HEK293 (cell line): ENCODE measurements at regions not wholly inside any gene's neighbourhood (a gene's known extent, or its start where the extent isn't known, plus 50 kb on each side); places are given as distances from the start of the nearest gene placed in this dataset.

Experiments used
- CTCF ChIA-PET: fragments of 350-600 bp; formaldehyde crosslinking; extraction: SDS; loops from one replicate; lab custom pipeline; 2021; ENCODE audit warnings: antibody characterized with exemption; lab: Yijun Ruan, JAX
- POLR2A ChIA-PET: fragments of 300-600 bp; formaldehyde crosslinking; extraction: SDS; loops from one replicate; lab custom pipeline; 2020; ENCODE audit warnings: antibody characterized with exemption, inconsistent platforms; lab: Yijun Ruan, JAX
- H3K27ac ChIP-seq: fragments of 200-500 bp; sonication (Bioruptor generic); 2 replicates; pipeline ENCODE4 v1.5.1; 2014; ENCODE audit warnings: low read depth, low read length, control low read depth, inconsistent platforms; ENCODE audit errors: extremely low read depth
- H3K36me3 ChIP-seq, 2 experiments: fragments of 200-500 bp in 1 of 2; sonication (Bioruptor generic) in 1 of 2; 1 replicate in 1 of 2; 2 replicates in 1 of 2; pipeline ENCODE4 v1.5.1; 2014 to 2017; ENCODE audit warnings: inconsistent platforms in 2 of 2, low read length in 2 of 2; ENCODE audit not compliant: control insufficient read depth in 2 of 2, insufficient read depth in 1 of 2
- H3K4me1 ChIP-seq: fragments of 200-500 bp; sonication (Bioruptor generic); 2 replicates; pipeline ENCODE4 v1.5.1; 2014; ENCODE audit warnings: mild to moderate bottlenecking, low read length, inconsistent platforms; ENCODE audit not compliant: control insufficient read depth, insufficient read depth
- H3K4me3 ChIP-seq: 2 replicates; pipeline ENCODE4 v1.5.1; 2011; ENCODE audit warnings: low read depth, mild to moderate bottlenecking, control low read depth, low read length, moderate library complexity
- H3K9me3 ChIP-seq: fragments of 200-500 bp; sonication (Bioruptor generic); 2 replicates; pipeline ENCODE4 v1.5.1; 2014; ENCODE audit warnings: low read depth, low read length, inconsistent platforms; ENCODE audit not compliant: control insufficient read depth, insufficient read depth
- EGR2 ChIP-seq: fragments of 450-650 bp; formaldehyde crosslinking; IDR thresholded peaks from 2 replicates; pipeline ENCODE4 v1.5.1; 2016; ENCODE audit warnings: low read depth, missing biosample characterization, missing genetic modification characterization
- RBAK ChIP-seq: fragments of 450-650 bp; formaldehyde crosslinking; IDR thresholded peaks from 2 replicates; pipeline ENCODE4 v1.5.1; 2016; ENCODE audit warnings: missing biosample characterization, missing genetic modification characterization
- SALL2 ChIP-seq: fragments of 450-650 bp; formaldehyde crosslinking; IDR thresholded peaks from 2 replicates; pipeline ENCODE4 v1.5.0; 2017; ENCODE audit warnings: missing biosample characterization, mild to moderate bottlenecking, missing genetic modification characterization, borderline replicate concordance
- YY2 ChIP-seq: fragments of 450-650 bp; formaldehyde crosslinking; IDR thresholded peaks from 2 replicates; pipeline ENCODE4 v1.5.1; 2016; ENCODE audit warnings: missing biosample characterization, missing genetic modification characterization
- ZBTB17 ChIP-seq: fragments of 450-650 bp; formaldehyde crosslinking; IDR thresholded peaks from 2 replicates; pipeline ENCODE4 v1.5.1; 2016; ENCODE audit warnings: missing biosample characterization, missing genetic modification characterization
- ZIC2 ChIP-seq: fragments of 450-650 bp; formaldehyde crosslinking; IDR thresholded peaks from 2 replicates; pipeline ENCODE4 v1.5.1; 2016; ENCODE audit warnings: missing biosample characterization, missing genetic modification characterization
- ZNF133 ChIP-seq: fragments of 450-650 bp; formaldehyde crosslinking; IDR thresholded peaks from 2 replicates; pipeline ENCODE4 v1.5.1; 2016; ENCODE audit warnings: missing biosample characterization, missing genetic modification characterization
- ZNF202 ChIP-seq: fragments of 450-650 bp; formaldehyde crosslinking; IDR thresholded peaks from 2 replicates; pipeline ENCODE4 v1.5.1; 2016; ENCODE audit warnings: missing biosample characterization, missing genetic modification characterization, borderline replicate concordance
- ZNF211 ChIP-seq: fragments of 450-650 bp; formaldehyde crosslinking; IDR thresholded peaks from 2 replicates; pipeline ENCODE4 v1.5.1; 2016; ENCODE audit warnings: low read depth, missing biosample characterization, missing genetic modification characterization
- ZNF214 ChIP-seq: fragments of 450-650 bp; formaldehyde crosslinking; IDR thresholded peaks from 2 replicates; pipeline ENCODE4 v1.5.1; 2017; ENCODE audit warnings: missing biosample characterization, mild to moderate bottlenecking, missing genetic modification characterization, borderline replicate concordance
- ZNF223 ChIP-seq: fragments of 450-650 bp; formaldehyde crosslinking; IDR thresholded peaks from 2 replicates; pipeline ENCODE4 v1.5.1; 2016; ENCODE audit warnings: missing biosample characterization, missing genetic modification characterization
- ZNF341 ChIP-seq: fragments of 450-650 bp; formaldehyde crosslinking; IDR thresholded peaks from 2 replicates; pipeline ENCODE4; 2016; ENCODE audit warnings: low read depth, missing biosample characterization, missing genetic modification characterization
- ZNF354C ChIP-seq: fragments of 450-650 bp; formaldehyde crosslinking; IDR thresholded peaks from 2 replicates; pipeline ENCODE4 v1.5.1; 2016; ENCODE audit warnings: missing biosample characterization, missing genetic modification characterization, low read depth, borderline replicate concordance
- ZNF366 ChIP-seq: fragments of 450-650 bp; formaldehyde crosslinking; conservative IDR thresholded peaks from 2 replicates; pipeline ENCODE4 v1.5.1; 2016; ENCODE audit warnings: missing biosample characterization, missing genetic modification characterization
- ZNF416 ChIP-seq: fragments of 450-650 bp; formaldehyde crosslinking; IDR thresholded peaks from 2 replicates; pipeline ENCODE4 v1.5.1; 2016; ENCODE audit warnings: missing biosample characterization, missing genetic modification characterization
- ZNF514 ChIP-seq: fragments of 450-650 bp; formaldehyde crosslinking; IDR thresholded peaks from 2 replicates; pipeline ENCODE4 v1.5.1; 2016; ENCODE audit warnings: missing biosample characterization, missing genetic modification characterization
- ZNF521 ChIP-seq: fragments of 450-650 bp; formaldehyde crosslinking; IDR thresholded peaks from 2 replicates; pipeline ENCODE4 v1.5.1; 2017; ENCODE audit warnings: missing biosample characterization, mild to moderate bottlenecking, missing genetic modification characterization
- ZNF530 ChIP-seq: fragments of 450-650 bp; formaldehyde crosslinking; IDR thresholded peaks from 2 replicates; pipeline ENCODE4 v1.5.1; 2016; ENCODE audit warnings: low read depth, missing biosample characterization, missing genetic modification characterization
- ZNF560 ChIP-seq: fragments of 450-650 bp; formaldehyde crosslinking; IDR thresholded peaks from 2 replicates; pipeline ENCODE4 v1.5.1; 2017; ENCODE audit warnings: missing biosample characterization, missing genetic modification characterization, borderline replicate concordance
- ZNF623 ChIP-seq: fragments of 450-650 bp; formaldehyde crosslinking; IDR thresholded peaks from 2 replicates; pipeline ENCODE4 v1.5.1; 2016; ENCODE audit warnings: missing biosample characterization, missing genetic modification characterization
- ZNF664 ChIP-seq: fragments of 450-650 bp; formaldehyde crosslinking; IDR thresholded peaks from 2 replicates; pipeline ENCODE4 v1.5.1; 2016; ENCODE audit warnings: missing biosample characterization, missing genetic modification characterization
- ZNF677 ChIP-seq: fragments of 450-650 bp; IDR thresholded peaks from 2 replicates; pipeline ENCODE4 v1.5.0; 2018; ENCODE audit warnings: missing biosample characterization, mild to moderate bottlenecking, missing genetic modification characterization, moderate library complexity
- ZNF791 ChIP-seq: fragments of 450-650 bp; formaldehyde crosslinking; IDR thresholded peaks from 2 replicates; pipeline ENCODE4 v1.5.1; 2016; ENCODE audit warnings: missing biosample characterization, missing genetic modification characterization
- TF ChIP-seq, protein P1 (sequence below): fragments of 450-650 bp; formaldehyde crosslinking; IDR thresholded peaks from 2 replicates; pipeline ENCODE4 v1.5.1; 2016; ENCODE audit warnings: missing biosample characterization, missing genetic modification characterization, low read depth
- TF ChIP-seq, protein P2 (sequence below): fragments of 450-650 bp; formaldehyde crosslinking; IDR thresholded peaks from 2 replicates; pipeline ENCODE4 v1.5.1; 2017; ENCODE audit warnings: missing biosample characterization, missing genetic modification characterization
- TF ChIP-seq, protein P3 (sequence below): fragments of 450-650 bp; formaldehyde crosslinking; IDR thresholded peaks from 2 replicates; pipeline ENCODE4 v1.5.1; 2016; ENCODE audit warnings: missing biosample characterization, missing genetic modification characterization

DNA sequence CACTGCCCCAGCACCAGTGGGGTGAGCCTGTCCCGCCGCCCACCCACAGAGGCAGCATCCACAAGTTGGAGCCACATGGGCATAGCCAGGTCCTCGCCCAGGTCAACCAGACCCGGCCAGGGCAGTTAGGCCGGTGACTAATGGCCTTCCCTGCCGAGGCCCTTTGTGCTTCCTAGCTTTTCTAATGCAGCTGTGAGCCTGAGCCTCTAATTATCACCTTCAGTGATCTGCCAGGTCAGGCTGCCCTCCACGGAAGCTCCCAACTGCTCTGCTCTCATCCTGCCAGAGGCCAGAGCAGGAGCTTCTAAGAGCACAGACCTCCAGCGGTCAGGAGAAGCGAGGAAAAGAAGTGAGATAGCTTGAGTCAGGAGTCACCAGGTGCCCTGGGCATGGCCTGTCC lies 87.1 kb upstream of the PPP1R26 start:
- no peak for TF ChIP-seq ZNF560 (tag by site-specific recombination)
- TF ChIP-seq ZIC2 (tag by site-specific recombination) = peak; percentile 47; the same call in 1 of the 2 replicates
- Histone ChIP-seq H3K36me3 (no peaks in the 10 kb centered on the region), H3K27ac (no peak overlapping the region), H3K4me1 (no peaks in the 10 kb centered on the region), H3K4me3 (no peak overlapping the region), H3K9me3 (no peaks in the 10 kb centered on the region)
- ChIA-PET POLR2A (no interaction called here), CTCF (interaction anchor here (1.3 kb wide), 1 partner anchor 20 kb away, joined by 6 read pairs; no protein-coding TSS in a partner anchor)

DNA sequence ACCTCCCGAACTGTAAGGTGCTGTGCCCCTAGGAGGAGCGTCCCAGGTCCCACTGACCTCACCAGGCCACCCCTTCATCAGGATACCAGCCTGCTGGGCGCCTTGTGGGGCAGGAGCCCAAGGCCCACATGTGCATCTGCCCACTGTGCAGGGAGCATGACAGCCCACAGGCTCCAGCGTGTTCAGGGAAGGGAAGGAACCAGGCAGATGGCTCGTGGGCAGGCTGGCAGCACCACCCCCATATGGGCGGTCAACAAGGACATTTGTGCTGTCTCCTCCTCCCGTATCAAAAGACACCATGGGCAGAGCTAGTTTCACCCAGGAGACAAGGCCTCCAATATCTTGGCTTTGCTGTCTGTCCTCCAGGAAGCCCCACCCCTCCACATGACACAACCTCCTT lies 85.5 kb upstream of the PPP1R26 start:
- ChIA-PET CTCF (no interaction called here), POLR2A (no interaction called here)
- no peaks in the 10 kb centered on the region for H3K9me3 ChIP-seq
- no peak overlapping the region for H3K27ac ChIP-seq
- no peak for TF ChIP-seq ZNF664 (tag by site-specific recombination)
- no peak for TF ChIP-seq ZNF133
- TF ChIP-seq ZNF354C (tag by site-specific recombination) = no peak
- TF ChIP-seq ZNF416 (tag by site-specific recombination) = no peak
- no peak for TF ChIP-seq ZNF341
- TF ChIP-seq, protein P1, sequence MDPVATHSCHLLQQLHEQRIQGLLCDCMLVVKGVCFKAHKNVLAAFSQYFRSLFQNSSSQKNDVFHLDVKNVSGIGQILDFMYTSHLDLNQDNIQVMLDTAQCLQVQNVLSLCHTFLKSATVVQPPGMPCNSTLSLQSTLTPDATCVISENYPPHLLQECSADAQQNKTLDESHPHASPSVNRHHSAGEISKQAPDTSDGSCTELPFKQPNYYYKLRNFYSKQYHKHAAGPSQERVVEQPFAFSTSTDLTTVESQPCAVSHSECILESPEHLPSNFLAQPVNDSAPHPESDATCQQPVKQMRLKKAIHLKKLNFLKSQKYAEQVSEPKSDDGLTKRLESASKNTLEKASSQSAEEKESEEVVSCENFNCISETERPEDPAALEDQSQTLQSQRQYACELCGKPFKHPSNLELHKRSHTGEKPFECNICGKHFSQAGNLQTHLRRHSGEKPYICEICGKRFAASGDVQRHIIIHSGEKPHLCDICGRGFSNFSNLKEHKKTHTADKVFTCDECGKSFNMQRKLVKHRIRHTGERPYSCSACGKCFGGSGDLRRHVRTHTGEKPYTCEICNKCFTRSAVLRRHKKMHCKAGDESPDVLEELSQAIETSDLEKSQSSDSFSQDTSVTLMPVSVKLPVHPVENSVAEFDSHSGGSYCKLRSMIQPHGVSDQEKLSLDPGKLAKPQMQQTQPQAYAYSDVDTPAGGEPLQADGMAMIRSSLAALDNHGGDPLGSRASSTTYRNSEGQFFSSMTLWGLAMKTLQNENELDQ (tag by site-specific recombination) = no peak
- H3K36me3 ChIP-seq = no peaks in the 10 kb centered on the region
- no peaks in the 10 kb centered on the region for H3K4me1 ChIP-seq
- no peak overlapping the region for H3K4me3 ChIP-seq

DNA sequence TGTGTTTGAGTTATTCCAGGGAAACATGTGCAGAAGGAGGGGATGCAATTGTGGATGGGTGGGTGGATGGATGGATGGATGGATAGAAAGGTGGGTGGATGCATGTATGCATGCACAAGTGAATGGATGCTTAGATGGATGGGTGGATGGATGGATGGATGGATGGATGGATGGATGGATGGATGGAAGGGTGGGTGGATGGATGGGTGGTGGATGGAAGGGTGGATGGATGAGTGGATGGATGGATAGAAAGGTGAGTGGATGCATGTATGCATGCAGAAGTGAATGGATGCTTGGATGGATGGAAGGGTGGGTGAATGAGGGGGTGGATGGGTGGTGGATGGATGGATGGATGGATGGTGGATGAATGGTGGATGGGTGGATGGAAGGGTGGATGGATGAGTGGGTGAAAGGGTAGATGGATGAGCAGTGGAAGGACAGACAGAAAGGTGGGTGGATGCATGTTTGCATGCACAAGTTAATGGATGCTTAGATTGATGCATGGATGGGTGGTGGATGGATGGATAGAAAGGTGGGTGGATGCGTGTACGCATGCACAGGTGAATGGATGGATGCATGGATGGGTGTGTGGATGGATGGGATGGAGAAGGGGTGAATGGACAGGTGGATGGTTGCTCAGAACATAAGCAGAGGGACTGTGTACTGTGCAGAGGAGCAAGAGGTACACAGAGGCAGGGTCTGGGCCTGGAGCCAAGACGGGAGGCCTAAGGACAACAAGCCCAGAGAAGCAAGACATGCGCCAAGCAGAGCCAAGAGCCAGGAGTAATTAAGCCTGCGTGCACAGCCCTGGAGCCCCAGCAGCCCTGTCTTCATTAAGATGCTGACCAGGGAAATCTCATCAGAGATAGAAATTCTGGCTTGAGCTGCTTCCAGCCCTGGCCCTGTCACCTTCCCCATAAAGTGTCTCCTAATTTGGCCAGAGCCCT lies 84.6 kb upstream of the PPP1R26 start:
- H3K4me3 ChIP-seq = no peak overlapping the region
- CTCF ChIA-PET = no interaction called here
- no peak for TF ChIP-seq ZNF623 (tag by site-specific recombination)
- TF ChIP-seq, protein P2, sequence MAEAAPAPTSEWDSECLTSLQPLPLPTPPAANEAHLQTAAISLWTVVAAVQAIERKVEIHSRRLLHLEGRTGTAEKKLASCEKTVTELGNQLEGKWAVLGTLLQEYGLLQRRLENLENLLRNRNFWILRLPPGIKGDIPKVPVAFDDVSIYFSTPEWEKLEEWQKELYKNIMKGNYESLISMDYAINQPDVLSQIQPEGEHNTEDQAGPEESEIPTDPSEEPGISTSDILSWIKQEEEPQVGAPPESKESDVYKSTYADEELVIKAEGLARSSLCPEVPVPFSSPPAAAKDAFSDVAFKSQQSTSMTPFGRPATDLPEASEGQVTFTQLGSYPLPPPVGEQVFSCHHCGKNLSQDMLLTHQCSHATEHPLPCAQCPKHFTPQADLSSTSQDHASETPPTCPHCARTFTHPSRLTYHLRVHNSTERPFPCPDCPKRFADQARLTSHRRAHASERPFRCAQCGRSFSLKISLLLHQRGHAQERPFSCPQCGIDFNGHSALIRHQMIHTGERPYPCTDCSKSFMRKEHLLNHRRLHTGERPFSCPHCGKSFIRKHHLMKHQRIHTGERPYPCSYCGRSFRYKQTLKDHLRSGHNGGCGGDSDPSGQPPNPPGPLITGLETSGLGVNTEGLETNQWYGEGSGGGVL (tag by site-specific recombination) = peak; percentile 23; the same call in 1 of the 2 replicates
- TF ChIP-seq RBAK = no peak
- TF ChIP-seq ZNF514 (tag by site-specific recombination) = 0 out of 2 replicates have a peak, but pooled peaks have one; percentile 23
- no peak for TF ChIP-seq YY2
- TF ChIP-seq, protein P3, sequence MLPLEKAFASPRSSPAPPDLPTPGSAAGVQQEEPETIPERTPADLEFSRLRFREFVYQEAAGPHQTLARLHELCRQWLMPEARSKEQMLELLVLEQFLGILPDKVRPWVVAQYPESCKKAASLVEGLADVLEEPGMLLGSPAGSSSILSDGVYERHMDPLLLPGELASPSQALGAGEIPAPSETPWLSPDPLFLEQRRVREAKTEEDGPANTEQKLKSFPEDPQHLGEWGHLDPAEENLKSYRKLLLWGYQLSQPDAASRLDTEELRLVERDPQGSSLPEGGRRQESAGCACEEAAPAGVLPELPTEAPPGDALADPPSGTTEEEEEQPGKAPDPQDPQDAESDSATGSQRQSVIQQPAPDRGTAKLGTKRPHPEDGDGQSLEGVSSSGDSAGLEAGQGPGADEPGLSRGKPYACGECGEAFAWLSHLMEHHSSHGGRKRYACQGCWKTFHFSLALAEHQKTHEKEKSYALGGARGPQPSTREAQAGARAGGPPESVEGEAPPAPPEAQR (tag by site-specific recombination) = no peak
- no peak for TF ChIP-seq ZNF214 (tag by site-specific recombination)
- TF ChIP-seq ZNF677 (tag by site-specific recombination) = no peak
- no peak for TF ChIP-seq ZNF223 (tag by site-specific recombination)
- no peak for TF ChIP-seq ZNF530 (tag by site-specific recombination)
- TF ChIP-seq ZNF791 = no peak
- TF ChIP-seq EGR2 (tag by site-specific recombination) = peak; percentile 83
- peak; percentile 96 for TF ChIP-seq ZNF366
- TF ChIP-seq ZNF521 (tag by site-specific recombination) = peak; percentile 51; the same call in 1 of the 2 replicates
- no peak for TF ChIP-seq ZNF202 (tag by site-specific recombination)
- TF ChIP-seq ZNF211 (tag by site-specific recombination) = no peak
- no peak for TF ChIP-seq SALL2 (tag by site-specific recombination)
- TF ChIP-seq ZBTB17 = peak; percentile 67; the same call in 1 of the 2 replicates

More for the DNA sequence above, 84.6 kb upstream of the PPP1R26 start:
- H3K27ac ChIP-seq = no peak overlapping the region
- POLR2A ChIA-PET = no interaction called here
- H3K4me1 ChIP-seq = no peaks in the 10 kb centered on the region
- no peaks in the 10 kb centered on the region for H3K36me3 ChIP-seq
- no peaks in the 10 kb centered on the region for H3K9me3 ChIP-seq
